ENCODE measurements at regions not wholly inside any gene's neighbourhood (a gene's known extent, or its start where the extent isn't known, plus 50 kb on each side); places are given as distances from the start of the nearest gene placed in this dataset.

GRCh38 chr18:4734903-4735302 lies 279.8 kb upstream of the DLGAP1 start:
- TF ChIP-seq CREB1 (IDR thresholded peaks at IDR 0.05; ENCODE audit: low read depth), result no peak

- no peak for TF ChIP-seq ZBTB7A (IDR thresholded peaks at IDR 0.05; ENCODE audit: low read depth)
- TF ChIP-seq CEBPB (IDR thresholded peaks at IDR 0.05), result no peak
- TF ChIP-seq MAX (IDR thresholded peaks at IDR 0.05), result no peak
- TF ChIP-seq USF1 (IDR thresholded peaks at IDR 0.05), result no peak
- no peak for TF ChIP-seq EP300 (IDR thresholded peaks at IDR 0.05; ENCODE audit: borderline replicate concordance)
- no peak for TF ChIP-seq CREB1 (IDR thresholded peaks at IDR 0.05; ENCODE audit: low read depth)
- no peak for TF ChIP-seq TEAD4 (IDR thresholded peaks at IDR 0.05)
- TF ChIP-seq REST (IDR thresholded peaks at IDR 0.05; ENCODE audit: low read depth), result no peak
- TF ChIP-seq FOXM1 (IDR thresholded peaks at IDR 0.05; ENCODE audit: borderline replicate concordance, low read depth), result no peak
- no peak for TF ChIP-seq TCF12 (IDR thresholded peaks at IDR 0.05; ENCODE audit: low read depth)
- TF ChIP-seq TAF1 (IDR thresholded peaks at IDR 0.05; ENCODE audit: low read depth), result no peak
- no peak for TF ChIP-seq YY1 (IDR thresholded peaks at IDR 0.05; ENCODE audit: low read depth)
Measured at GRCh38 chr18:4734021-4734420, 278.9 kb upstream of the DLGAP1 start.

- TF ChIP-seq EGR1 (IDR thresholded peaks at IDR 0.05) (no peak), EP300 (IDR thresholded peaks at IDR 0.05; ENCODE audit: borderline replicate concordance) (no peak), TCF12 (IDR thresholded peaks at IDR 0.05; ENCODE audit: low read depth) (no peak), CREB1 (IDR thresholded peaks at IDR 0.05; ENCODE audit: low read depth) (no peak), TEAD4 (IDR thresholded peaks at IDR 0.05) (no peak)
Measured at GRCh38 chr18:4721545-4721944, 266.4 kb upstream of the DLGAP1 start.

GRCh38 chr18:4720518-4720917 lies 265.4 kb upstream of the DLGAP1 start:
- no peak for TF ChIP-seq ZBTB7A (IDR thresholded peaks at IDR 0.05; ENCODE audit: low read depth)
- TF ChIP-seq YY1 (IDR thresholded peaks at IDR 0.05; ENCODE audit: low read depth), result no peak
- no peak for TF ChIP-seq CEBPB (IDR thresholded peaks at IDR 0.05)

GRCh38 chr18:4705894-4706293 lies 250.8 kb upstream of the DLGAP1 start:
- TF ChIP-seq YY1 (IDR thresholded peaks at IDR 0.05; ENCODE audit: low read depth), result no peak
- TF ChIP-seq RAD21 (IDR thresholded peaks at IDR 0.05; ENCODE audit: low read depth), result no peak
- TF ChIP-seq TCF12 (IDR thresholded peaks at IDR 0.05; ENCODE audit: low read depth), result no peak
- no peak for TF ChIP-seq ZBTB7A (IDR thresholded peaks at IDR 0.05; ENCODE audit: low read depth)
- no peak for TF ChIP-seq EGR1 (IDR thresholded peaks at IDR 0.05)
- no peak for TF ChIP-seq MAX (IDR thresholded peaks at IDR 0.05)
- no peak for TF ChIP-seq TAF1 (IDR thresholded peaks at IDR 0.05; ENCODE audit: low read depth)
- TF ChIP-seq REST (IDR thresholded peaks at IDR 0.05; ENCODE audit: low read depth), result no peak
- TF ChIP-seq TEAD4 (IDR thresholded peaks at IDR 0.05), result no peak
- no peak for TF ChIP-seq USF1 (IDR thresholded peaks at IDR 0.05)
- TF ChIP-seq EP300 (IDR thresholded peaks at IDR 0.05; ENCODE audit: borderline replicate concordance), result no peak
- no peak for TF ChIP-seq NFIC (IDR thresholded peaks at IDR 0.05)
- no peak for TF ChIP-seq CREB1 (IDR thresholded peaks at IDR 0.05; ENCODE audit: low read depth)
- TF ChIP-seq FOXM1 (IDR thresholded peaks at IDR 0.05; ENCODE audit: borderline replicate concordance, low read depth), result no peak
- TF ChIP-seq CEBPB (IDR thresholded peaks at IDR 0.05), result no peak

- TF ChIP-seq YY1 (IDR thresholded peaks at IDR 0.05; ENCODE audit: low read depth), result no peak
- no peak for TF ChIP-seq RAD21 (IDR thresholded peaks at IDR 0.05; ENCODE audit: low read depth)
- no peak for TF ChIP-seq TCF12 (IDR thresholded peaks at IDR 0.05; ENCODE audit: low read depth)
- no peak for TF ChIP-seq EP300 (IDR thresholded peaks at IDR 0.05; ENCODE audit: borderline replicate concordance)
- TF ChIP-seq FOXM1 (IDR thresholded peaks at IDR 0.05; ENCODE audit: borderline replicate concordance, low read depth), result no peak
- no peak for TF ChIP-seq CREB1 (IDR thresholded peaks at IDR 0.05; ENCODE audit: low read depth)
Measured at GRCh38 chr18:4704781-4705180, 249.7 kb upstream of the DLGAP1 start.

GRCh38 chr18:4691836-4692235 lies 236.7 kb upstream of the DLGAP1 start:
- TF ChIP-seq TCF12 (IDR thresholded peaks at IDR 0.05; ENCODE audit: low read depth) (no peak), CREB1 (IDR thresholded peaks at IDR 0.05; ENCODE audit: low read depth) (no peak), RAD21 (IDR thresholded peaks at IDR 0.05; ENCODE audit: low read depth) (no peak), FOXM1 (IDR thresholded peaks at IDR 0.05; ENCODE audit: borderline replicate concordance, low read depth) (no peak), TAF1 (IDR thresholded peaks at IDR 0.05; ENCODE audit: low read depth) (no peak), EP300 (IDR thresholded peaks at IDR 0.05; ENCODE audit: borderline replicate concordance) (no peak), EGR1 (IDR thresholded peaks at IDR 0.05) (no peak), YY1 (IDR thresholded peaks at IDR 0.05; ENCODE audit: low read depth) (no peak), MAX (IDR thresholded peaks at IDR 0.05) (no peak)
